GM12865 (cell line): ENCODE measurements at regions not wholly inside any gene's neighbourhood (a gene's known extent, or its start where the extent isn't known, plus 50 kb on each side); places are given as distances from the start of the nearest gene placed in this dataset.

ENCODE experiments used
- DNase-seq: peaks from one replicate; pipeline ENCODE4 v3.0.0; 2010; ENCODE audit warnings: low read depth
- H3K4me3 ChIP-seq: 2 replicates; pipeline ENCODE4 v1.5.1; 2011; ENCODE audit warnings: mild to moderate bottlenecking, low read depth, low read length, control low read depth
- TF ChIP-seq, protein P1 (sequence below): IDR thresholded peaks from 2 replicates; pipeline ENCODE4 v1.5.1; 2011; ENCODE audit warnings: low read length, control low read depth, low read depth, inconsistent platforms; ENCODE audit not compliant: insufficient read depth; ENCODE audit errors: missing control alignments

DNA sequence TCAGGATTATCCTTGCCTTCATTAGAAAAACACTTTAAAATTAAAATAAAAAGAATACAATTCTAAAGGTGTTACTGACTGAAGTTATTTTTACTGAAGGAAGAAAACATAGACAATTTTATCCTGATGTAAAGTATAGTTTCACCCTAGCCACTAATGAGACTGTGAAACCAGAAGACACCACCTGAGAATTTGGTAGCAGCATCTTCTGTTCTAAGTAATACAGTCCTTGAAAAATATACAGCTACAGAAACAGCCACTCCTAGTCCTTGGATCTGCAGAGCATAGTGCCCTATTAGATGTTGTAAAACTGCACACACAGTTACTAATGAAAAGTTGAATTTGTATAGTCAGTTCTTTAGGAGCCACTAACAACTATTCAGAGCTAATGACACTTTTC is 377.7 kb downstream of the PRR16 start:
- TF ChIP-seq, protein P1, sequence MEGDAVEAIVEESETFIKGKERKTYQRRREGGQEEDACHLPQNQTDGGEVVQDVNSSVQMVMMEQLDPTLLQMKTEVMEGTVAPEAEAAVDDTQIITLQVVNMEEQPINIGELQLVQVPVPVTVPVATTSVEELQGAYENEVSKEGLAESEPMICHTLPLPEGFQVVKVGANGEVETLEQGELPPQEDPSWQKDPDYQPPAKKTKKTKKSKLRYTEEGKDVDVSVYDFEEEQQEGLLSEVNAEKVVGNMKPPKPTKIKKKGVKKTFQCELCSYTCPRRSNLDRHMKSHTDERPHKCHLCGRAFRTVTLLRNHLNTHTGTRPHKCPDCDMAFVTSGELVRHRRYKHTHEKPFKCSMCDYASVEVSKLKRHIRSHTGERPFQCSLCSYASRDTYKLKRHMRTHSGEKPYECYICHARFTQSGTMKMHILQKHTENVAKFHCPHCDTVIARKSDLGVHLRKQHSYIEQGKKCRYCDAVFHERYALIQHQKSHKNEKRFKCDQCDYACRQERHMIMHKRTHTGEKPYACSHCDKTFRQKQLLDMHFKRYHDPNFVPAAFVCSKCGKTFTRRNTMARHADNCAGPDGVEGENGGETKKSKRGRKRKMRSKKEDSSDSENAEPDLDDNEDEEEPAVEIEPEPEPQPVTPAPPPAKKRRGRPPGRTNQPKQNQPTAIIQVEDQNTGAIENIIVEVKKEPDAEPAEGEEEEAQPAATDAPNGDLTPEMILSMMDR, result no peak
- no peak overlapping the region for H3K4me3 ChIP-seq
- DNase-seq, result no peak

DNA sequence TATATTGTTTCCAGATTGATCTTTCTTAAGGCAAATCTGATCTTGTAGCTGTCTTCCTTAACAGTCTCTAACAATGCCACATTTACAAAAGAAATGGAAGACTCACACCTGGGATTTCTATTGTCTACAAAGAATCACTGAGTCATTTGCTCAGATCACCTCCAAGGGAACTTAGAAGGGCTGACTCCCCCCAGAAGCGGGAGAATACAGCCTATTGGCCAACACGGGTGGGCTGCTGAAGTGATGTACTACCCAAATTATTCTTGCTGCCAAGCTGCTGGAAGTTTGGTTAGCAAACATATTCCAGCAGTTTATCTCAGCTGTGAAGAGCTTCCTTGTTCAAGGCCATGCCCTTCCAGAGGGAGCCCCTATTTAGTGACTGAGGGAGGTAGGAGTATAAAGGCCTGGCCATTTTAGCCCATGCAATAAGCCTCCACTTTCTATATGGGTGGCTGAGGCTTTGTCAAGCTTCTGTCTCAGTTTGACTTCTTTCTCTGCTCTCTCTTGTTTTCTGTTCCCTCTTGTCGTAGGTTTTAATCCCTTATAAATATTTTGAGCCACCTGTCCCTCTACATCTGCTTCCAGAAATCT is 379.4 kb downstream of the PRR16 start:
- TF ChIP-seq, protein P1, result no peak
- DNase-seq, result no peak
- no peak overlapping the region for H3K4me3 ChIP-seq

DNA sequence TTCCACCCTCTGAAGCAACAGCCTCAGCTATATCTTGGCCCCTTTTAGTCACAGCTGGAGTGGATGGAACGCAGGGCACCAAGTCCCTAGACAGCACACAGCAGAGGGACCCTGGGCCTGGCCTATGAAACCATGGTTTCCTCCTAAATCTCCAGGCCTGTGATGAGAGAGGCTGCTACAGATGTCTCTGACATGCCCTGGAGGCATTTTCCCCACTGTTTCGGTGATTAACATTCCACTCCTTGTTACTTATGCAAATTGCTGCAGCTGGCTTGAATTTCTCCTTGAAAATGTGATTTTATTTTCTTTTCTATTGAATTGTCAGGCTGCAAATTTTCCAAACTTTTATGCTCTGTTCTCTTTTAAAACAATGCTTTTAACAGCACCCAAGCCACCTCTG is 384.8 kb downstream of the PRR16 start:
- DNase-seq, result no peak
- TF ChIP-seq, protein P1, result no peak
- H3K4me3 ChIP-seq, result no peak overlapping the region

DNA sequence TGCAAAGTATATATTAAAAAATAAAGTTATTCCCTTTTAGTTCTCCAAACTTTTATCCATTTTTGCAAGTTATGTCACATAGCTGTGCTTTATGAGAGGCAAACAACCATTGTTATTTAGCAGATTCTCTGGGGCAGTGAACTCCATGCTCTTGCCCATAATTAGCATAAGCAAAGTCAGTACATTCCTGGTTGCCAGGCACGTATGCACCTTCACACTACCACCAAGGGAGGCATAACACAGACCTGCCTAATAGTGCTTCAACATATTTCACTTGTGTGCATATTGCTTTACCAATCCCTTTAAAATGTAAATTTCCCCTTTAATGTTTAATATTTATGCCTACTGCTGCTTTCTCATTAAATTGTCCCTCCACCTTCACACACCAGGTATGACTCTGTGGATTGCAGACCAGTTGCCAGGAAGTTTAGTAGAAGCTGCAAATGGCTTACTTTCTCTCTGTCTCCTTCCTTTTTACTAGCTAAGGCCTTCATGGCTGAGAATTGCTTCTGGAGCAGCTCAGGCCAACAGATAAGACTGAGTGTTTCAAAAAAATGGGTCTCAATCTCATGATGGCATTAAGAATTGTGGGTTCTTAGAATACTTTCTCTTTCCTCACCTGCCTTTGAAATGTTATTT is 388.2 kb downstream of the PRR16 start:
- TF ChIP-seq, protein P1, result no peak
- DNase-seq, result no peak
- H3K4me3 ChIP-seq, result no peak overlapping the region

DNA sequence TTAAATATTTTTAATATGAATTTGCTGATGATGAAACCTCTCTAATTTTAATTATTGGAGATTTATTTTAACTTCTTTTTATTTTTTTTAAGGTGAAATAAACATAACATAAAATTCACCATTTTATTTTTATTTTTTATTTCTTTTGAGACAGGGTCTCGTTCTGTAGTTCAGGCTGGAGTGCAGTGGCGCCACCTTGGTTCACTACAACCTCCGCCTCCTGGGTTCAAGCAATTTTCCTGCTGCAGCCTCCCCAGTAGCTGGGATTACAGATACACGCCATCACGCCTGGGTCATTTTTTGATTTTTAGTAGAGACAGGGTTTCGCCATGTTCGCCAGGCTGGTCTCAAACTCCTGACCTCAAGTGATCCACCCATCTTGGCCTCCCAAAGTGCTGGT is 402.9 kb downstream of the PRR16 start:
- no peak overlapping the region for H3K4me3 ChIP-seq
- TF ChIP-seq, protein P1, result no peak
- no peak for DNase-seq

DNA sequence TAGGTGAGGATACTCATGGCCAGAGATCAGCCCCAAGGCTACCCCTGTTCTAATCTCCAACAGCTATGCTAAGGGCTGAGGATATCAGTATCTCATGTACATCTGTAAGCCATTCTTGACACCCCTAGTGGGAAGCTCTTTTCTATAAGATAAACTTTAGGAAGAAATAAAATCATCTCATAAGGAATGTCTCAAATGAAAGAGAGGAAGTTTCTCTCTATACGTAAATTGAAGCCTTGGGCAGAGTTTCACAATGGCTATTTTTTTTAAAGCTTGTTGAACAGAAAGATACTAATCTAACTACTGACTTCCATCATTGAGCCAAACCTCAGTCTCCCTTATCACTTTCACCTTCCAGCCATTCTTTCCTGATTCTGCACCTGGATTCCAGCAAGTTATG is 405.7 kb downstream of the PRR16 start:
- no peak overlapping the region for H3K4me3 ChIP-seq
- no peak for DNase-seq
- TF ChIP-seq, protein P1, result no peak

DNA sequence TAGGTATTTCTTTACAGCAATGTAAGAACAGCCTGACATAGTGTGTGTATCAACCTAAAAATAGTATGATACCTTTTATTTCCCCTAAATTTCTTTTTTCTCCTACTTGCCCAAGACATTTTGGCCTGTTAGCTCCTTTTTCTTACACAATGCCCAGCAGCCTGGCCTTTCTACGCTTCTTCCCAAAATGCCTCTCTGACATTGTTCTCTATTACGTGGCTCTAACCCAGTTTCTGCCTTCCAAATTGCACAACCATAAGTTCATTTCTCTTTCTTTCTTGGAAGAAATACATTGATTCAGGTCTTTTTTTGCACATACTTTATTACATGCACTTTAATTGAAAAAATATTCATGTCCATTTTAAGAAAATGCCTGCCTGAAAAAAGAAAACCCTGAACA is 408.2 kb downstream of the PRR16 start:
- no peak overlapping the region for H3K4me3 ChIP-seq
- TF ChIP-seq, protein P1, result no peak
- DNase-seq, result no peak
